DND-41 (cell line): ENCODE measurements at regions not wholly inside any gene's neighbourhood (a gene's known extent, or its start where the extent isn't known, plus 50 kb on each side); places are given as distances from the start of the nearest gene placed in this dataset.

Experiments used
- ATAC-seq: fragments of 200-7000 bp; cut with Tn5 transposase; 3 replicates; pipeline ENCODE4 v1.9.1; 2021; ENCODE audit warnings: low read depth; ENCODE audit not compliant: insufficient read depth
- DNase-seq: peaks from one replicate; pipeline ENCODE4 v3.0.0-alpha.2; 2020
- H2AFZ ChIP-seq: 2 replicates; pipeline ENCODE4 v1.6.0; 2012; ENCODE audit warnings: low read depth, low read length
- H3K27ac ChIP-seq: 2 replicates; pipeline ENCODE4 v1.5.1; 2012; ENCODE audit warnings: low read length, inconsistent platforms
- H3K27me3 ChIP-seq: fragments of 200-600 bp; sonication (generic); 2 replicates; pipeline ENCODE4 v1.6.0; 2012; ENCODE audit warnings: low read length, mild to moderate bottlenecking, inconsistent platforms; ENCODE audit not compliant: insufficient read depth, poor library complexity
- H3K36me3 ChIP-seq: 2 replicates; pipeline ENCODE4 v1.5.1; 2012; ENCODE audit warnings: low read length, inconsistent platforms; ENCODE audit not compliant: insufficient read depth
- H3K4me1 ChIP-seq: 2 replicates; pipeline ENCODE4 v1.5.1; 2012; ENCODE audit warnings: mild to moderate bottlenecking, low read length; ENCODE audit not compliant: insufficient read depth
- H3K4me2 ChIP-seq: 2 replicates; pipeline ENCODE4 v1.6.0; 2012; ENCODE audit warnings: mild to moderate bottlenecking, moderate library complexity, low read length, inconsistent platforms; ENCODE audit not compliant: insufficient read depth
- H3K4me3 ChIP-seq, 2 experiments: fragments of 200-600 bp in 1 of 2; shearing (Covaris generic) in 1 of 2; 2 replicates each; pipeline ENCODE4 v1.5.1; 2012 to 2016; ENCODE audit warnings: inconsistent platforms in 2 of 2, low read length in 2 of 2, mild to moderate bottlenecking in 2 of 2, low read depth in 1 of 2, moderate library complexity in 1 of 2
- H3K79me2 ChIP-seq: 2 replicates; pipeline ENCODE4 v1.6.0; 2012; ENCODE audit warnings: low read length, inconsistent platforms; ENCODE audit not compliant: insufficient read depth
- H3K9ac ChIP-seq: 2 replicates; pipeline ENCODE4 v1.6.0; 2012; ENCODE audit warnings: low read depth, mild to moderate bottlenecking, inconsistent platforms, low read length, moderate library complexity
- H3K9me3 ChIP-seq: 2 replicates; pipeline ENCODE4 v1.5.1; 2012; ENCODE audit warnings: low read length, moderate library complexity, mild to moderate bottlenecking, inconsistent platforms; ENCODE audit not compliant: insufficient read depth, severe bottlenecking
- H4K20me1 ChIP-seq: 2 replicates; pipeline ENCODE4 v1.6.0; 2012; ENCODE audit warnings: low read length; ENCODE audit not compliant: insufficient read depth
- EZH2 ChIP-seq: IDR thresholded peaks from 3 replicates; pipeline ENCODE4 v1.6.1; 2012; ENCODE audit warnings: borderline replicate concordance, low read depth, mild to moderate bottlenecking, moderate library complexity, low read length, inconsistent platforms; ENCODE audit not compliant: severe bottlenecking
- TF ChIP-seq, protein P1 (sequence below): IDR thresholded peaks from 2 replicates; pipeline ENCODE4 v1.5.1; 2012; ENCODE audit warnings: borderline replicate concordance, low read length, moderate library complexity, mild to moderate bottlenecking; ENCODE audit not compliant: poor library complexity, severe bottlenecking; ENCODE audit errors: extremely low read depth

DNA sequence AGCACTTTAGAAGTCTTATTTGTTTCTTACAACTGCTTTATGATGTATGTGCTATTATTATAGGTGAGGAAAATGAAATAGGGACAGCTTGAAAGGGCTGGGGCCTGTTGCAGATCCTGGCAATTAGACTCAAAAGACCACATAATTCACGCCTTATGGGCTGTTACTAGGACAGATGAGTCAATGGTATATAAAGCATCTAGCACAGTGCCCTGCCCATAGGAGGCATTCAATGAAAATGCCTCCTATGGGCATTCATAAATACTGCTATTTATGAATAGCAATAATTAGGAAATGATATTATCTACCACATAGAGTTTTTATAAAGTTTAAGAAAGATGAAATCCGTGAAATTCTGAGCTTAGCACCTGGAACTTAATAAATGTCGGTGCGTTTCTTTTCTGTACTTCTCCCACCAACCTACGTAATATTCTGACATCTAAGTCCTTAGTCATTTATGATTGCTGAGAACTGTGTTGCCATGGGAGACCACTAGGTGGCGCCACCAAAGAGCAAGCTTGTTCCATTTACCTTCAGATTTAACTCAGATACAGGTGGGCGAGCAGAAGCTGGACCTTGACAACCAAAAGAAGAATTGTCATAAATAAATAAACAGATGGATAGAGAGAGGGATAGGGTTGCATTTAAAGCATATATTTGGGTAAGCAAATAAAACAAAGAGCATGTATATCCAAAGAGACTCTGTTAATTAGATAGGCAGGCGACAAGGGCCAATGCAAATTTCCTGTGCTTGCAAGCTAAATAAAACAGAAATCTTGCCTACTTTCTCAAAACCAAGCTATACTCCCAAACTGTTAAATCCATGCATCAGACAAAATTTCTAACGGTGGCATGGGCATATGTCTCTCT is 699.9 kb downstream of the INHBA start:
- ATAC-seq (0 out of 3 replicates have a peak, but pooled peaks have one; percentile 37), DNase-seq (peak; percentile 49)
- Histone ChIP-seq H3K4me1 (no peaks in the 10 kb centered on the region), H3K27ac (no peak overlapping the region), H3K9me3 (no peaks in the 10 kb centered on the region), H3K9ac (no peak overlapping the region), H3K27me3 (no peaks in the 10 kb centered on the region), H2AFZ (no peak overlapping the region), H3K79me2 (no peaks in the 10 kb centered on the region), H3K4me3 (no peak overlapping the region), H4K20me1 (no peaks in the 10 kb centered on the region), H3K36me3 (no peaks in the 10 kb centered on the region), H3K4me2 (no peak overlapping the region)
- TF ChIP-seq, protein P1, sequence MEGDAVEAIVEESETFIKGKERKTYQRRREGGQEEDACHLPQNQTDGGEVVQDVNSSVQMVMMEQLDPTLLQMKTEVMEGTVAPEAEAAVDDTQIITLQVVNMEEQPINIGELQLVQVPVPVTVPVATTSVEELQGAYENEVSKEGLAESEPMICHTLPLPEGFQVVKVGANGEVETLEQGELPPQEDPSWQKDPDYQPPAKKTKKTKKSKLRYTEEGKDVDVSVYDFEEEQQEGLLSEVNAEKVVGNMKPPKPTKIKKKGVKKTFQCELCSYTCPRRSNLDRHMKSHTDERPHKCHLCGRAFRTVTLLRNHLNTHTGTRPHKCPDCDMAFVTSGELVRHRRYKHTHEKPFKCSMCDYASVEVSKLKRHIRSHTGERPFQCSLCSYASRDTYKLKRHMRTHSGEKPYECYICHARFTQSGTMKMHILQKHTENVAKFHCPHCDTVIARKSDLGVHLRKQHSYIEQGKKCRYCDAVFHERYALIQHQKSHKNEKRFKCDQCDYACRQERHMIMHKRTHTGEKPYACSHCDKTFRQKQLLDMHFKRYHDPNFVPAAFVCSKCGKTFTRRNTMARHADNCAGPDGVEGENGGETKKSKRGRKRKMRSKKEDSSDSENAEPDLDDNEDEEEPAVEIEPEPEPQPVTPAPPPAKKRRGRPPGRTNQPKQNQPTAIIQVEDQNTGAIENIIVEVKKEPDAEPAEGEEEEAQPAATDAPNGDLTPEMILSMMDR, result peak; percentile 85
- no peak for TF ChIP-seq EZH2

DNA sequence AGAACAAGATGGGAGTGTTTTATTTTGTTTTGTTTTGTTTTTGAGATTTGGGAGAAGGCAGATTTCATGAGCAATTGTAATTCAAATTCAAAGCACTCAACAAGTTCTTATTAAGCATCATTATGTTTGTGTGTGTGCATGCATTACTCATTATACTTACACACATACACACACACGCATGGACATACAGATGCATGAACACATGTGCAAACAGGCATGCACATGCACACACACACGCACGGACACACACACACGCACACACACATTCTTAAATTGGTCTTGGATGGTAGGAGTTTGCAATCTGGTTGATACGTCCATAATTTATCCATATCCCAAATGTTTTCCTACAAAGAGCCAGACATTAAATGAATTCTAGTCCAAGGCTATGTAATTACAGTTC is 702.8 kb downstream of the INHBA start:
- H4K20me1 ChIP-seq, result no peaks in the 10 kb centered on the region
- no peaks in the 10 kb centered on the region for H3K79me2 ChIP-seq
- no peaks in the 10 kb centered on the region for H3K36me3 ChIP-seq
- ATAC-seq (no peak), DNase-seq (no peak)
- no peak overlapping the region for H2AFZ ChIP-seq
- H3K4me2 ChIP-seq, result no peak overlapping the region
- no peak overlapping the region for H3K27ac ChIP-seq
- H3K9ac ChIP-seq, result no peak overlapping the region
- H3K4me3 ChIP-seq, result no peak overlapping the region
- no peaks in the 10 kb centered on the region for H3K27me3 ChIP-seq
- H3K9me3 ChIP-seq, result no peaks in the 10 kb centered on the region
- H3K4me1 ChIP-seq, result no peaks in the 10 kb centered on the region
- TF ChIP-seq, protein P1, result no peak
- no peak for TF ChIP-seq EZH2

DNA sequence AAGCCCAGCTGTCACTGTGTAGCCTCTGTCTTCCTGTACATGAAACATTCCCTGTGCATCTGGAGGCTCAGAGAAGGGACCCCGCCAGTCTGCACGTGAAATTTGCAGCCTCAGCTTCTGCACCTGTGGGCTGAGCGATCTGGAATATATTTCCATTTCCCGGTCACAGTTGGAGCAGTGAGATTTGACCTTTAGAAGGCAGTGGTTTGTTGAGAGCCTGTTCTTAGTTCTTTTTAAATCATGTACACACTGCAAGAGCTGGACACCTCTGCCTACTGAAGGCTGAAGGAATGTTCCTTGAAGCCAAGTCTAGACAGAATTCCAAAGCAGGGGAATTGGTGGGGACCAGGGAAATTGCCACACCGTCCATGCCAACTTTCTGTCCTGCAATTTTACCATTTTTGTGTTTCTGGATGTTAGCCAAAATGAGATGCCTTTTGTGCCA is 706.6 kb downstream of the INHBA start:
- Histone ChIP-seq H3K27me3 (no peaks in the 10 kb centered on the region), H2AFZ (no peak overlapping the region), H3K79me2 (no peaks in the 10 kb centered on the region), H3K9ac (no peak overlapping the region), H3K4me3 (no peak overlapping the region), H3K4me2 (no peak overlapping the region), H3K9me3 (no peaks in the 10 kb centered on the region), H3K27ac (no peak overlapping the region), H3K36me3 (no peaks in the 10 kb centered on the region), H4K20me1 (no peaks in the 10 kb centered on the region), H3K4me1 (no peaks in the 10 kb centered on the region)
- DNase-seq, result no peak
- ATAC-seq, result no peak
- TF ChIP-seq, protein P1, result no peak
- no peak for TF ChIP-seq EZH2
